ENCODE measurements at regions not wholly inside any gene's neighbourhood (a gene's known extent, or its start where the extent isn't known, plus 50 kb on each side); places are given as distances from the start of the nearest gene placed in this dataset.

- H2AK5ac ChIP-seq (ENCODE audit: insufficient read length, low read length) = no peak overlapping the region
- no peak overlapping the region for H4K91ac ChIP-seq (ENCODE audit: insufficient read length, low read depth, low read length)
- no peak overlapping the region for H3K4ac ChIP-seq (ENCODE audit: low read depth, low read length)
- no peaks in the 10 kb centered on the region for H3K9me3 Mint-ChIP-seq
- no peaks in the 10 kb centered on the region for H3K9me3 ChIP-seq (ENCODE audit: control insufficient read depth, low read depth, low read length)
- no peak overlapping the region for H3K9ac ChIP-seq (ENCODE audit: extremely low read depth, insufficient read length, low read length)
- H3K4me2 ChIP-seq (ENCODE audit: insufficient read depth, insufficient read length, low read length) = no peak overlapping the region
- H3K23me2 ChIP-seq (ENCODE audit: insufficient read length, low read depth, low read length, poor library complexity, severe bottlenecking) = no peaks in the 10 kb centered on the region
- H3K14ac ChIP-seq (ENCODE audit: insufficient read depth, low read length) = no peak overlapping the region
- no peak overlapping the region for H4K5ac ChIP-seq (ENCODE audit: insufficient read length, low read depth, low read length)
- no peak overlapping the region for H2BK5ac ChIP-seq (ENCODE audit: insufficient read length, low read length)
- H3K18ac ChIP-seq (ENCODE audit: insufficient read length, low read depth, low read length) = no peak overlapping the region
- H3K56ac ChIP-seq (ENCODE audit: insufficient read length, low read depth, low read length) = no peak overlapping the region
- no peak overlapping the region for H3K4me3 Mint-ChIP-seq
- H2AFZ ChIP-seq (ENCODE audit: low read length) = no peak overlapping the region
- no peaks in the 10 kb centered on the region; the same call in 1 of the 2 replicates for H3K79me2 ChIP-seq (ENCODE audit: insufficient read depth, low read length)
- no peaks in the 10 kb centered on the region; the same call in 1 of the 2 replicates for H3K4me1 ChIP-seq (ENCODE audit: insufficient read depth, low read length)
- TF ChIP-seq CTCF (conservative IDR thresholded peaks at IDR 0.05) = no peak
- peaks cover 30 to 33% of the 10 kb centered on the region in 2 experiments for H3K4me1 Mint-ChIP-seq
- no peak overlapping the region for H3K23ac ChIP-seq (ENCODE audit: insufficient read length, low read depth, low read length)
- H2BK120ac ChIP-seq (ENCODE audit: low read depth, low read length, poor library complexity, severe bottlenecking) = no peak overlapping the region
- no peaks in the 10 kb centered on the region for H3K27me3 Mint-ChIP-seq (ENCODE audit: low read depth)
- no peak overlapping the region for H4K8ac ChIP-seq (replicated peaks; ENCODE audit: insufficient read length, low read depth, low read length)
- H3T11ph ChIP-seq (ENCODE audit: low read length) = no peak overlapping the region
- no peak overlapping the region for H2BK12ac ChIP-seq (ENCODE audit: insufficient read length, low read depth, low read length)
- no peaks in the 10 kb centered on the region for H4K20me1 ChIP-seq (ENCODE audit: control insufficient read depth, insufficient read depth, insufficient read length)
- H3K27me3 ChIP-seq (ENCODE audit: insufficient read depth, low read length) = no peaks in the 10 kb centered on the region
- no CpG with 5 or more reads among the region's 3 CpGs for WGBS (ENCODE audit: extremely low coverage, insufficient read length, low lambda C conversion rate)
- H3K27ac Mint-ChIP-seq = no peak overlapping the region
- H3K79me1 ChIP-seq (ENCODE audit: insufficient read depth, low read depth, low read length, poor library complexity, severe bottlenecking) = no peaks in the 10 kb centered on the region
- no peak overlapping the region for H2BK15ac ChIP-seq (ENCODE audit: low read depth, low read length)
- no peak for DNase-seq
- peaks cover 0 to under 1% (median 0%) of the 10 kb centered on the region in 3 experiments; a peak in 1 of 7 replicates for H3K36me3 Mint-ChIP-seq (ENCODE audit: insufficient read depth in 1 of 3, low read depth in 3 of 3)
- H3K27ac ChIP-seq (ENCODE audit: insufficient read length, low read depth, low read length) = no peak overlapping the region
- H2BK20ac ChIP-seq (ENCODE audit: low read depth, low read length, poor library complexity, severe bottlenecking) = no peak overlapping the region
Measured at GRCh38 chr18:55897091-55897689, 309.2 kb upstream of the TCF4 start.
